ENCODE measurements at regions not wholly inside any gene's neighbourhood (a gene's known extent, or its start where the extent isn't known, plus 50 kb on each side); places are given as distances from the start of the nearest gene placed in this dataset.

GRCh38 chr5:52521236-52521635 lies 266.5 kb upstream of the ITGA1 start:
- Histone ChIP-seq H2BK12ac (ENCODE audit: low read depth, low read length) (no peak overlapping the region), H3K27me3 (replicated peaks in 1 of 4; ENCODE audit: control insufficient read depth in 3 of 4, extremely low read depth in 1 of 4, insufficient read depth in 3 of 4, low read length in 3 of 4) (no peaks in the 10 kb centered on the region), H4K91ac (replicated peaks; ENCODE audit: insufficient read length, low read length) (no peak overlapping the region), H3K27ac (ENCODE audit: low read depth, low read length) (no peak overlapping the region), H2AK5ac (ENCODE audit: low read depth, low read length) (no peak overlapping the region), H3K4me1 (replicated peaks in 1 of 4; ENCODE audit: control insufficient read depth in 3 of 4, insufficient read depth in 4 of 4, low read length in 3 of 4) (no peaks in the 10 kb centered on the region), H4K20me1 (replicated peaks in 1 of 2; ENCODE audit: control insufficient read depth in 1 of 2, insufficient read depth in 2 of 2, low read length in 2 of 2) (no peaks in the 10 kb centered on the region), H2AFZ (ENCODE audit: low read length) (no peak overlapping the region), H2BK20ac (ENCODE audit: low read length) (no peak overlapping the region), H3K14ac (ENCODE audit: insufficient read length) (no peak overlapping the region), H3K4me2 (ENCODE audit: insufficient read depth in 1 of 2, low read depth in 2 of 2, low read length in 2 of 2) (no peak overlapping the region), H3K79me2 (ENCODE audit: control insufficient read depth in 1 of 2, insufficient read depth in 2 of 2, low read length in 2 of 2) (no peaks in the 10 kb centered on the region), H3K23me2 (ENCODE audit: low read depth, low read length) (no peaks in the 10 kb centered on the region), H2BK120ac (replicated peaks; ENCODE audit: low read depth, low read length) (no peak overlapping the region), H3K23ac (ENCODE audit: insufficient read length) (no peak overlapping the region), H4K8ac (ENCODE audit: extremely low read depth, insufficient read depth, low read length) (no peak overlapping the region), H2BK5ac (ENCODE audit: low read depth, low read length) (no peak overlapping the region), H3K4me3 (ENCODE audit: extremely low read depth in 1 of 4, insufficient read depth in 2 of 4, low read depth in 3 of 4, low read length in 4 of 4) (no peak overlapping the region), H3K18ac (ENCODE audit: extremely low read depth, low read length) (no peak overlapping the region), H3K4ac (replicated peaks; ENCODE audit: insufficient read length, low read depth, low read length) (no peak overlapping the region), H3K36me3 (ENCODE audit: control insufficient read depth in 2 of 4, insufficient read depth in 4 of 4, low read length in 3 of 4) (no peaks in the 10 kb centered on the region), H3K79me1 (ENCODE audit: low read depth, low read length) (no peaks in the 10 kb centered on the region), H3K9ac (replicated peaks in 1 of 4; ENCODE audit: extremely low read depth in 1 of 4, low read depth in 3 of 4, low read length in 3 of 4) (no peak overlapping the region), H3K56ac (replicated peaks; ENCODE audit: insufficient read length, low read depth, low read length) (no peak overlapping the region), H3K9me3 (ENCODE audit: insufficient read depth in 2 of 2, low read depth in 1 of 2, low read length in 1 of 2) (peaks cover 0 to 1% of the 10 kb centered on the region in 2 experiments; a peak in 1 of 4 replicates), H2BK15ac (ENCODE audit: low read length) (no peak overlapping the region), H4K5ac (ENCODE audit: insufficient read length, low read depth, low read length) (no peak overlapping the region)
- CTCF ChIA-PET (ENCODE audit: partially characterized antibody): interaction anchor here (1.5 to 1.7 kb wide), 2 partner anchors 18 to 172 kb away, joined by 3 read pairs; no protein-coding TSS in a partner anchor
- 93% methylated on average over 4 of the region's 4 CpGs; no CpG with 5 or more reads in 1 of the 2 experiments for WGBS, 2 experiments (ENCODE audit: extremely low coverage in 1 of 2, insufficient coverage in 1 of 2, insufficient read length in 1 of 2, insufficient replicate concordance in 2 of 2, low coverage in 1 of 2, low lambda C conversion rate in 2 of 2, missing lambda C conversion rate in 1 of 2)
- POLR2A ChIA-PET (ENCODE audit: partially characterized antibody): no interaction called here
- DNase-seq (ENCODE audit: low read depth in 1 of 2, low spot score in 2 of 2) (no peak), FAIRE-seq (no peak)
- TF ChIP-seq RFX5 (IDR thresholded peaks at IDR 0.05; ENCODE audit: borderline replicate concordance, low read depth, low read length) (no peak), EP300 (IDR thresholded peaks at IDR 0.05; ENCODE audit: borderline replicate concordance in 1 of 2, low read depth in 2 of 2, low read length in 2 of 2) (no peak), CEBPB (IDR thresholded peaks at IDR 0.05; ENCODE audit: low read depth, low read length) (no peak), SAP30 (IDR thresholded peaks at IDR 0.05; ENCODE audit: insufficient read depth, insufficient replicate concordance, low read length) (no peak), CREB1 (IDR thresholded peaks at IDR 0.05) (no peak), KDM4A (IDR thresholded peaks at IDR 0.05; ENCODE audit: low read depth, low read length, severe bottlenecking) (no peak), SRF (IDR thresholded peaks at IDR 0.05; ENCODE audit: low read depth, low read length) (no peak), E2F6 (IDR thresholded peaks at IDR 0.05) (no peak), ZNF274 (IDR thresholded peaks at IDR 0.05; ENCODE audit: borderline replicate concordance, extremely low read depth, low read length) (no peak), SUZ12 (IDR thresholded peaks at IDR 0.05; ENCODE audit: low read length) (no peak), SP4 (IDR thresholded peaks at IDR 0.05; ENCODE audit: low read length) (no peak), KDM5A (IDR thresholded peaks at IDR 0.05; ENCODE audit: low read length) (no peak), TAF1 (IDR thresholded peaks at IDR 0.05; ENCODE audit: low read depth, low read length) (no peak), EZH2 (IDR thresholded peaks at IDR 0.05; ENCODE audit: low read depth, low read length, severe bottlenecking) (no peak)

Measured in H1 (cell line).